ENCODE measurements at regions not wholly inside any gene's neighbourhood (a gene's known extent, or its start where the extent isn't known, plus 50 kb on each side); places are given as distances from the start of the nearest gene placed in this dataset.

GRCh38 chr2:167478196-167478595 is 589.9 kb downstream of the XIRP2 start:
- H3K56ac ChIP-seq (replicated peaks; ENCODE audit: insufficient read length, low read depth, low read length), result no peak overlapping the region
- no peak overlapping the region for H2BK120ac ChIP-seq (replicated peaks; ENCODE audit: low read depth, low read length)
- no peak overlapping the region for H2AFZ ChIP-seq (ENCODE audit: low read length)
- ChIA-PET POLR2A (ENCODE audit: partially characterized antibody) (no interaction called here), CTCF (ENCODE audit: partially characterized antibody) (no interaction called here)
- no peaks in the 10 kb centered on the region for H3K36me3 ChIP-seq (ENCODE audit: control insufficient read depth in 2 of 4, insufficient read depth in 4 of 4, low read length in 3 of 4)
- no peak overlapping the region for H4K91ac ChIP-seq (replicated peaks; ENCODE audit: insufficient read length, low read length)
- no peak overlapping the region for H2BK12ac ChIP-seq (ENCODE audit: low read depth, low read length)
- H3K27me3 ChIP-seq (replicated peaks in 1 of 4; ENCODE audit: control insufficient read depth in 3 of 4, extremely low read depth in 1 of 4, insufficient read depth in 3 of 4, low read length in 3 of 4), result no peaks in the 10 kb centered on the region
- no peaks in the 10 kb centered on the region for H3K9me3 ChIP-seq (ENCODE audit: insufficient read depth in 2 of 2, low read depth in 1 of 2, low read length in 1 of 2)
- H3K23ac ChIP-seq (ENCODE audit: insufficient read length), result no peak overlapping the region
- H3K4me2 ChIP-seq (ENCODE audit: insufficient read depth in 1 of 2, low read depth in 2 of 2, low read length in 2 of 2), result no peak overlapping the region
- peaks cover 0 to 2% of the 10 kb centered on the region in 2 experiments for H4K20me1 ChIP-seq (replicated peaks in 1 of 2; ENCODE audit: control insufficient read depth in 1 of 2, insufficient read depth in 2 of 2, low read length in 2 of 2)
- no peak overlapping the region for H2BK5ac ChIP-seq (ENCODE audit: low read depth, low read length)
- H3K79me2 ChIP-seq (ENCODE audit: control insufficient read depth in 1 of 2, insufficient read depth in 2 of 2, low read length in 2 of 2), result peaks cover 0 to 62% of the 10 kb centered on the region in 2 experiments; a peak in 2 of 4 replicates
- no peaks in the 10 kb centered on the region for H3K23me2 ChIP-seq (ENCODE audit: low read depth, low read length)
- no peak overlapping the region for H2AK5ac ChIP-seq (ENCODE audit: low read depth, low read length)
- no peak overlapping the region for H3K9ac ChIP-seq (replicated peaks in 1 of 4; ENCODE audit: extremely low read depth in 1 of 4, low read depth in 3 of 4, low read length in 3 of 4)
- FAIRE-seq (no peak), DNase-seq (ENCODE audit: low read depth in 1 of 2, low spot score in 2 of 2) (no peak)
- no peak overlapping the region for H3K27ac ChIP-seq (ENCODE audit: low read depth, low read length)
- no peak overlapping the region for H2BK15ac ChIP-seq (ENCODE audit: low read length)
- no peak overlapping the region for H3K4ac ChIP-seq (replicated peaks; ENCODE audit: insufficient read length, low read depth, low read length)
- no peak overlapping the region for H3K4me3 ChIP-seq (ENCODE audit: extremely low read depth in 1 of 4, insufficient read depth in 2 of 4, low read depth in 3 of 4, low read length in 4 of 4)
- H3K79me1 ChIP-seq (ENCODE audit: low read depth, low read length), result peaks cover 2% of the 10 kb centered on the region; the same call in 1 of the 2 replicates
- no peak overlapping the region for H3K14ac ChIP-seq (ENCODE audit: insufficient read length)
- H2BK20ac ChIP-seq (ENCODE audit: low read length), result no peak overlapping the region
- WGBS, 2 experiments (ENCODE audit: extremely low coverage in 1 of 2, insufficient coverage in 1 of 2, insufficient read length in 1 of 2, insufficient replicate concordance in 2 of 2, low coverage in 1 of 2, low lambda C conversion rate in 2 of 2, missing lambda C conversion rate in 1 of 2), result 85% methylated on average over 3 of the region's 3 CpGs; no CpG with 5 or more reads in 1 of the 2 experiments
- no peak overlapping the region for H4K5ac ChIP-seq (ENCODE audit: insufficient read length, low read depth, low read length)
- TF ChIP-seq EZH2 (IDR thresholded peaks at IDR 0.05; ENCODE audit: low read depth, low read length, severe bottlenecking) (no peak), FOSL1 (IDR thresholded peaks at IDR 0.05; ENCODE audit: insufficient read depth, low read depth, low read length) (no peak), NANOG (IDR thresholded peaks at IDR 0.05; ENCODE audit: insufficient read depth, low read depth, low read length, poor library complexity, severe bottlenecking) (no peak), POLR2A (IDR thresholded peaks at IDR 0.05; ENCODE audit: control extremely low read depth in 1 of 2, low read depth in 2 of 2, low read length in 2 of 2) (no peak), NRF1 (IDR thresholded peaks at IDR 0.05; ENCODE audit: low read depth, low read length) (no peak)
- TF ChIP-seq, protein P1, sequence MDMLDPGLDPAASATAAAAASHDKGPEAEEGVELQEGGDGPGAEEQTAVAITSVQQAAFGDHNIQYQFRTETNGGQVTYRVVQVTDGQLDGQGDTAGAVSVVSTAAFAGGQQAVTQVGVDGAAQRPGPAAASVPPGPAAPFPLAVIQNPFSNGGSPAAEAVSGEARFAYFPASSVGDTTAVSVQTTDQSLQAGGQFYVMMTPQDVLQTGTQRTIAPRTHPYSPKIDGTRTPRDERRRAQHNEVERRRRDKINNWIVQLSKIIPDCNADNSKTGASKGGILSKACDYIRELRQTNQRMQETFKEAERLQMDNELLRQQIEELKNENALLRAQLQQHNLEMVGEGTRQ (IDR thresholded peaks at IDR 0.05; ENCODE audit: low read length), result no peak
- H3K18ac ChIP-seq (ENCODE audit: extremely low read depth, low read length), result no peak overlapping the region
- peaks cover 2 to 22% (median 13%) of the 10 kb centered on the region in 4 experiments for H3K4me1 ChIP-seq (replicated peaks in 1 of 4; ENCODE audit: control insufficient read depth in 3 of 4, insufficient read depth in 4 of 4, low read length in 3 of 4)
- H4K8ac ChIP-seq (ENCODE audit: extremely low read depth, insufficient read depth, low read length), result no peak overlapping the region
